ENCODE measurements at regions not wholly inside any gene's neighbourhood (a gene's known extent, or its start where the extent isn't known, plus 50 kb on each side); places are given as distances from the start of the nearest gene placed in this dataset.

DNA sequence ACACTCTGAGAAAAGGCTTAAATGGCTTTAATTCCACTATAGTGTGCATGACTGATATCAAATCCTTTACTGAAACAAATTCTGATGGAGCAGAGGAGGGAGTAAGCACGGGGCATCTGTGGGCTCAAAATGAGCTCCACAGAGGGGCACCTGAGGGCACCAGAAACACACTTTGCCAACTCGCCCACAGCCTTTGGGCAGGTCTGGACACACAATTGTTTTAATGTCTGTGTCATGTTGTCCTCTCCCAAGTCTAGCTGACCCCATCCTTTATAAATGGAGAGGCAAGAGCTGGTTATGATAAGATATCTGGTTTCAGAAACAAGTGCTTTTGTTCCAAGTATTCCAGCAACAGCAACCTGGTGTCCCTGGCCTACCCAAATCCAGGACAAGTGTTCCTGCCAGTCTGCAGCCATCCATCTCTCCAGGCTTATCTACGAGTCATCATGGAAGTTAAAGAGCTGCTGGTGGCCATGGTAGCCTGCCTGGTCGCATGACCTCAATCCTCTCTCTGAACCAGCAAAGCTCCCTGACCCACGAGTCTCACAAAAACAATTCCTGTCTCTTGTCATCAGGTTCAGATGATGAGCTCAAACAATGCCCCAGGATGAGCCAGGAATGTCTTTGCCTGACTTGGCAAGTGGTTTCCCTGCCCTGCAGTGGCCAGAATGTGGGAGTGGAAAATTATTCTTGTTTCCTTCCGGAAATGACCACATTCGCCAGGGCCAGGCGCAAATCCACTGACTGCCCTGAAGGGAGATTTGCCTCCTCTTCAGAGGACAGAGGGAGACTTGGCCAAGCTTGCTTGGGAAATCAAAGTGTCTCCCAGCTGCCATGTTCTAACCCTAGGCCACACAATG is 64.4 kb upstream of the TPM1 start:
- DNase-seq (ENCODE audit: low spot score): no peak
- TF ChIP-seq, protein P1, sequence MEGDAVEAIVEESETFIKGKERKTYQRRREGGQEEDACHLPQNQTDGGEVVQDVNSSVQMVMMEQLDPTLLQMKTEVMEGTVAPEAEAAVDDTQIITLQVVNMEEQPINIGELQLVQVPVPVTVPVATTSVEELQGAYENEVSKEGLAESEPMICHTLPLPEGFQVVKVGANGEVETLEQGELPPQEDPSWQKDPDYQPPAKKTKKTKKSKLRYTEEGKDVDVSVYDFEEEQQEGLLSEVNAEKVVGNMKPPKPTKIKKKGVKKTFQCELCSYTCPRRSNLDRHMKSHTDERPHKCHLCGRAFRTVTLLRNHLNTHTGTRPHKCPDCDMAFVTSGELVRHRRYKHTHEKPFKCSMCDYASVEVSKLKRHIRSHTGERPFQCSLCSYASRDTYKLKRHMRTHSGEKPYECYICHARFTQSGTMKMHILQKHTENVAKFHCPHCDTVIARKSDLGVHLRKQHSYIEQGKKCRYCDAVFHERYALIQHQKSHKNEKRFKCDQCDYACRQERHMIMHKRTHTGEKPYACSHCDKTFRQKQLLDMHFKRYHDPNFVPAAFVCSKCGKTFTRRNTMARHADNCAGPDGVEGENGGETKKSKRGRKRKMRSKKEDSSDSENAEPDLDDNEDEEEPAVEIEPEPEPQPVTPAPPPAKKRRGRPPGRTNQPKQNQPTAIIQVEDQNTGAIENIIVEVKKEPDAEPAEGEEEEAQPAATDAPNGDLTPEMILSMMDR (IDR thresholded peaks at IDR 0.05; ENCODE audit: extremely low read depth, missing control alignments): no peak

DNA sequence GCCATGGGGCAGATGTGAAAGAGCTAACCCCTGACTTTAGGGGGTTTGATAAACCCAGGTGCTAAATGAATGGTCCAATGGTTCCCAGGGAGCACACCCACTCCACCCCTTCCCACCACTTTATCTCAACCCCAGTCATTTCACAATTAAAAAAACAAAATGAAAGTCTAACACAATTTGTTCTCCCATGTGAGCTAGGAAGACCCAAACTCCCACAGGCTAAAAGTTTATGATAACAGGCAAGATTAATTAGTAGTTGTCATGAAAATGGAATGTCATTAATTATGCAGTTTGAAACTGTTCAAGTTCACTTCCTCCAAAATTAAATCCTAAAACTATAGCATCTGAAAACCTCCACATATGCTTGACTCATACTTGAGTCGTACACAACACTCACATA is 63.3 kb upstream of the TPM1 start:
- TF ChIP-seq, protein P1 (IDR thresholded peaks at IDR 0.05; ENCODE audit: extremely low read depth, missing control alignments): no peak
- no peak for DNase-seq (ENCODE audit: low spot score)

DNA sequence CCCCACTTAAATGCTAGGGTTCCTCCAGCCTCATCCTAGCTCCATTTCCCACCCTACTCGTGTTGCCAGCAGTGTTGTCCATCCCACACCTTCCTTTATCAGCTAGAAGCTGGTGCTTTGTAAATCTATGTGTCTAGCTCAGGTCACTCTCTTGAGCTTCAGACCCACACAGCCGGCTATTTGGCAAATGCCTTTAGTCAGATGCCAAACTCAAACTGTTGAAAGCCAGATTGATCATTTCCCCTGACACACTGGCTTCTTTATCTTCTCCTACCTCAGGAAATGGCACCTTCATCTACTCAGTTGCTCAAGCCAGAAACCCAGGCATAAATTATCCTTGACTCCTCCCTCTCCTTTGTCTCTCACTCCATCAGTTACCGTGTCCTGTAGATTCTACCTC is 61.5 kb upstream of the TPM1 start:
- TF ChIP-seq, protein P1 (IDR thresholded peaks at IDR 0.05; ENCODE audit: extremely low read depth, missing control alignments): no peak
- DNase-seq (ENCODE audit: low spot score): no peak

DNA sequence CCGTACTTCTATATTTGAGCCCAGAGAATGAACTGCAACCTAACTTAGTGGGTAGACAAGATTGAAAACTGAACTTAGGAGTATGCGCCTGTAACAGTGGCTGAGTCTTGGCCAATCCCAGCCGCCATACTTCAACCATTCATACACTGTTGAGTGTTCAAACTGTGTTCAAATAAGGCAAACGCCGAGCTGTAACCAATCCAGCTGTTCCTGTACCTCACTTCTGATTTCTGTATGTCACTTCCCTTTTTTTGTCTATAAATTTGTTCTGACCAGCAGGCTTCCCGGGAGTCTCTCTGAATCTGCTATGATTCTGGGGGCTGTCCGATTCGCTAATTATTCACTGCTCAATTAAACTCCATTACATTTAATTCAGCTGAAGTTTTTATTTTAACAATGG is 58.6 kb upstream of the TPM1 start:
- DNase-seq (ENCODE audit: low spot score): no peak

DNA sequence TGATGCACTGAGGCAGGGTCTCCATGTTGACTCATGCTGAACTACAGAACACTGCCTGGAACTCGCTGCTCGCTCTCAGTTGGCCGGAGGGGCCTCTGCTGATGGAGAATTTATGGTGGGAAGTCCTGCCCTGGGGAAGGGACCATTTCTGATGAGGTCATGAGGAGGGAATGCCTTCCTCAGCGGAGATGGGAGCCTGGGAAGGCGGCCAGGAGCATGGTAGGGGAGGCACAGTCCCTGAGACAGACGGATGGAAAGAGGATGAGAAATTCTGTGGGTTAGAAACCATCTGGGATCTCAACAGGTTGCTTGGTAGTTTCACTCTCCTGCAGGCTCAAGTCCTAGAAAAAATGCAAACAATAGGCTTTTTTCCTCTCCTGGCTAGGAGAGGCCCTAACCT is 56.8 kb upstream of the TPM1 start:
- TF ChIP-seq, protein P1 (IDR thresholded peaks at IDR 0.05; ENCODE audit: extremely low read depth, missing control alignments): no peak
- no peak for DNase-seq (ENCODE audit: low spot score)

More for the DNA sequence above, 58.6 kb upstream of the TPM1 start:
- TF ChIP-seq, protein P1 (IDR thresholded peaks at IDR 0.05; ENCODE audit: extremely low read depth, missing control alignments): no peak

DNA sequence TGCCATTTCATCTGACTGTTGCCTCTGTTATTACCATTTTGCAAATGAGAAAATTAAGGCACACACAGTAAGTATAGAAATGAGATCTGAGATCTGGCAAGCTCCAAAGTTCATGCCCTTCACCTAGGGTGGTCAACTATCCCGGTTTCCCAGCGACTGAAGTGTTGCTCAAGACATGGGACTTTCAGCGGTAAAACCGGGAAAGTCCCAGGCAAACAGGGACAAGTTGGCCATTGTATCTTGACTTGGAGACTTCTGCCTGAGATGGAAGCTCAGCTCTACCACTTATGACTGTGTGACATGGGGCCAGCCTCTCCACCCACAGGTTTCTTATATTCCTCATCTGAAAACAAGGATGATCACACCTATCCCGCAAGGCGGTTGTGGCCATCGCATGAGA is 55.6 kb upstream of the TPM1 start:
- DNase-seq (ENCODE audit: low spot score): no peak
- TF ChIP-seq, protein P1 (IDR thresholded peaks at IDR 0.05; ENCODE audit: extremely low read depth, missing control alignments): no peak

DNA sequence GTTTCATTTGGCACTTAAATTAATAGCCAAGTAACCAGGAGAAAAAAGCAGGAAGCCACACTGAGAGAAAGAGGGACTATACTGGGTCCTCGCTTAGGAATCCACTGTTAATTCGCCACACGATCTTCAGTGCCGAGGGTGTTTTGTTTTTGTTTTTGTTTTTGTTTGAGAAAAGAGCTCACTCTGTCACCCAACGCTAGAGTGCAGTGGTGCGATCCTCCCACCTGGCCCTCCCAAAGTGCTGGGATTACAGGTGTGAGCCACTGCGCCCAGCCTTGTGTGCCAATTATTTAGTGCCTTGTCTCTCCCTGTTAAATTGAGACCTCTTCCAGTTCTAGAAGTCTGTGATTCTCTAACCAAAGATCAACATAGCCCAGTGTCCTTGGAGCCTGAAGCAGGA is 53.8 kb upstream of the TPM1 start:
- no peak for DNase-seq (ENCODE audit: low spot score)
- TF ChIP-seq, protein P1 (IDR thresholded peaks at IDR 0.05; ENCODE audit: extremely low read depth, missing control alignments): no peak
